ENCODE measurements at regions not wholly inside any gene's neighbourhood (a gene's known extent, or its start where the extent isn't known, plus 50 kb on each side); places are given as distances from the start of the nearest gene placed in this dataset.

- no peak overlapping the region for H3K27ac ChIP-seq
- no peak overlapping the region for H3K4me2 ChIP-seq
- H3K27me3 ChIP-seq (ENCODE audit: insufficient read depth, low read depth) = peaks cover 7% of the 10 kb centered on the region
- H3K9me2 ChIP-seq (ENCODE audit: insufficient read depth) = no peaks in the 10 kb centered on the region
- CTCF ChIA-PET = no interaction called here
- H3K79me2 ChIP-seq (ENCODE audit: low read depth) = no peaks in the 10 kb centered on the region
- DNase-seq = no peak
- H3K36me3 ChIP-seq (ENCODE audit: low read depth) = no peaks in the 10 kb centered on the region
- no peak overlapping the region for H2AFZ ChIP-seq
- no peak for TF ChIP-seq EZH2 (IDR thresholded peaks at IDR 0.05; ENCODE audit: low read depth)
- TF ChIP-seq CTCF (conservative IDR thresholded peaks at IDR 0.05) = no peak
- no peaks in the 10 kb centered on the region for H3K4me1 ChIP-seq (replicated peaks; ENCODE audit: insufficient read depth)
- no TSS peak for BruUV-seq (replicated peaks)
- no peaks in the 10 kb centered on the region for H4K20me1 ChIP-seq (ENCODE audit: insufficient read depth)
- no peaks in the 10 kb centered on the region for H3F3A ChIP-seq (ENCODE audit: insufficient read depth, low read depth)
- intact Hi-C loops (cut with micrococcal nuclease; ENCODE audit: unreplicated experiment) = no loop called here
- H3K4me3 ChIP-seq = no peak overlapping the region
- POLR2A ChIA-PET (ENCODE audit: unreplicated experiment) = no interaction called here
- H3K9me3 ChIP-seq (ENCODE audit: insufficient read depth, low read depth) = no peaks in the 10 kb centered on the region
Observed at GRCh38 chr5:156164306-156164705, 162.7 kb upstream of the SGCD start.

DNA sequence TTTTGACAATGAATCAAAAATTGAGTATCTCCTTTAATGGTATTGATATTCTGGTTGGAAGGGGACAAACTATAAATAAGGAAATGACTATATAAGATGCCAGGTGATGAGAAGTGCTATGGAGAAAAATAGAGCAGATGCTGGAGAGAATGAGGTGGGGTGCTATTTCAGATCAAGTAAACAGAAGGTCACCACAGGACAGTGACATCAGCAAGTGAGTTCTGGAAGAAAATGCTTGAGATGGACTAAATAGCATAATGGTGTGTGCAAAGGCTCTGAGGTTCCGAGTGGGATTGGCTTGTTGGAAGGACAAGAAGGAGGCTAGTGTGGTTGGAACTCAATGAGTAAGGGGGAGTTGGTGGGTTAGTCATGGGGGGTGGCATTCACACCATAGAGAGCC is 157.5 kb upstream of the SGCD start:
- CTCF ChIA-PET = no interaction called here
- no peak overlapping the region for H2AFZ ChIP-seq
- POLR2A ChIA-PET (ENCODE audit: unreplicated experiment) = no interaction called here
- no peaks in the 10 kb centered on the region for H3K79me2 ChIP-seq (ENCODE audit: low read depth)
- intact Hi-C loops (cut with micrococcal nuclease; ENCODE audit: unreplicated experiment) = no loop called here
- H3K36me3 ChIP-seq (ENCODE audit: low read depth) = no peaks in the 10 kb centered on the region
- H3K4me3 ChIP-seq = no peak overlapping the region
- no peaks in the 10 kb centered on the region for H3K4me1 ChIP-seq (replicated peaks; ENCODE audit: insufficient read depth)
- TF ChIP-seq CTCF (conservative IDR thresholded peaks at IDR 0.05) = no peak
- TF ChIP-seq EZH2 (IDR thresholded peaks at IDR 0.05; ENCODE audit: low read depth) = no peak
- H3K4me2 ChIP-seq = no peak overlapping the region
- no TSS peak for BruUV-seq (replicated peaks)
- DNase-seq = no peak
- no peaks in the 10 kb centered on the region for H3K9me3 ChIP-seq (ENCODE audit: insufficient read depth, low read depth)
- H3K27me3 ChIP-seq (ENCODE audit: insufficient read depth, low read depth) = peaks cover 7% of the 10 kb centered on the region; the same call in 1 of the 2 replicates
- H4K20me1 ChIP-seq (ENCODE audit: insufficient read depth) = no peaks in the 10 kb centered on the region
- no peaks in the 10 kb centered on the region for H3K9me2 ChIP-seq (ENCODE audit: insufficient read depth)
- no peaks in the 10 kb centered on the region for H3F3A ChIP-seq (ENCODE audit: insufficient read depth, low read depth)
- no peak overlapping the region for H3K27ac ChIP-seq

- ChIA-PET POLR2A (ENCODE audit: unreplicated experiment) (no interaction called here), CTCF (no interaction called here)
- no peaks in the 10 kb centered on the region for H3K79me2 ChIP-seq (ENCODE audit: low read depth)
- no peaks in the 10 kb centered on the region for H3K9me2 ChIP-seq (ENCODE audit: insufficient read depth)
- H3K4me3 ChIP-seq = no peak overlapping the region
- H4K20me1 ChIP-seq (ENCODE audit: insufficient read depth) = no peaks in the 10 kb centered on the region
- H3F3A ChIP-seq (ENCODE audit: insufficient read depth, low read depth) = no peaks in the 10 kb centered on the region
- no TSS peak for BruUV-seq (replicated peaks)
- no peaks in the 10 kb centered on the region for H3K9me3 ChIP-seq (ENCODE audit: insufficient read depth, low read depth)
- H3K27ac ChIP-seq = no peak overlapping the region
- H3K27me3 ChIP-seq (ENCODE audit: insufficient read depth, low read depth) = peaks cover 5% of the 10 kb centered on the region; the same call in 1 of the 2 replicates
- H2AFZ ChIP-seq = no peak overlapping the region
- H3K4me1 ChIP-seq (replicated peaks; ENCODE audit: insufficient read depth) = no peaks in the 10 kb centered on the region
- TF ChIP-seq CTCF (conservative IDR thresholded peaks at IDR 0.05) = no peak
- TF ChIP-seq EZH2 (IDR thresholded peaks at IDR 0.05; ENCODE audit: low read depth) = no peak
- no peaks in the 10 kb centered on the region for H3K36me3 ChIP-seq (ENCODE audit: low read depth)
- no peak for DNase-seq
- intact Hi-C loops (cut with micrococcal nuclease; ENCODE audit: unreplicated experiment) = no loop called here
- no peak overlapping the region for H3K4me2 ChIP-seq
Observed at GRCh38 chr5:156170351-156170961, 156.5 kb upstream of the SGCD start.

Measured in PC-9 (cell line).